ENCODE measurements at regions not wholly inside any gene's neighbourhood (a gene's known extent, or its start where the extent isn't known, plus 50 kb on each side); places are given as distances from the start of the nearest gene placed in this dataset.
A peak's percentile ranks its signal among the peaks of the same experiment; 100 is the strongest.

DNA sequence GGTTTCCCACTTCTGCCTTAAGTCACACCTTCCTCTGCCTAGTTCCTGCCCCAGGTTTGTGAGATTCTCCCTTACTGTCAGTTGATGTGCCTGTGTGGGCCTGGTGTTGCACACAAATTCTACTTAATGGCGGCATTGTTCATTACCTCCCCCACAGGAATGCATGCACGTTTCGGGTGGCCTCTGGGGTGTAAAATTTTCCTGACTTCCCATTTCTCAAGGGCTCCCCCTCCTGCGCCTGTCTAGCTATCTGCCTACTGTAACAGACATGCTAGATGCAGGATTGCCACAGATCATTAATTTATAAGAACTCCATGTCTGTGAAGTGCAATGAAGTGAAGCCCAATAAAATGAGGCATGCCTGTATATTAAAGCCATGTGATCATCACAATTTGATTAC is 1466.3 kb downstream of the PCDH9 start:
- no peak overlapping the region for H2AFZ ChIP-seq (ENCODE audit: low read length)
- H3K4me1 Mint-ChIP-seq = peaks cover 2 to 7% of the 10 kb centered on the region in 2 experiments
- H2BK20ac ChIP-seq (ENCODE audit: low read depth, low read length, poor library complexity, severe bottlenecking) = no peak overlapping the region
- peak overlapping the region in 1 of 3 experiments; percentile 20; a peak in 1 of 7 replicates for H3K27ac Mint-ChIP-seq
- no peak overlapping the region for H3K9ac ChIP-seq (ENCODE audit: extremely low read depth, insufficient read length, low read length)
- H3K4me1 ChIP-seq (ENCODE audit: insufficient read depth, low read length) = no peaks in the 10 kb centered on the region
- H3K27me3 ChIP-seq (ENCODE audit: insufficient read depth, low read length) = no peaks in the 10 kb centered on the region
- H3K4me2 ChIP-seq (ENCODE audit: insufficient read depth, insufficient read length, low read length) = no peak overlapping the region
- H3K27me3 Mint-ChIP-seq (ENCODE audit: low read depth) = peaks cover 2% of the 10 kb centered on the region; the same call in 1 of the 2 replicates
- H2BK5ac ChIP-seq (ENCODE audit: insufficient read length, low read length) = no peak overlapping the region
- TF ChIP-seq, protein P1, sequence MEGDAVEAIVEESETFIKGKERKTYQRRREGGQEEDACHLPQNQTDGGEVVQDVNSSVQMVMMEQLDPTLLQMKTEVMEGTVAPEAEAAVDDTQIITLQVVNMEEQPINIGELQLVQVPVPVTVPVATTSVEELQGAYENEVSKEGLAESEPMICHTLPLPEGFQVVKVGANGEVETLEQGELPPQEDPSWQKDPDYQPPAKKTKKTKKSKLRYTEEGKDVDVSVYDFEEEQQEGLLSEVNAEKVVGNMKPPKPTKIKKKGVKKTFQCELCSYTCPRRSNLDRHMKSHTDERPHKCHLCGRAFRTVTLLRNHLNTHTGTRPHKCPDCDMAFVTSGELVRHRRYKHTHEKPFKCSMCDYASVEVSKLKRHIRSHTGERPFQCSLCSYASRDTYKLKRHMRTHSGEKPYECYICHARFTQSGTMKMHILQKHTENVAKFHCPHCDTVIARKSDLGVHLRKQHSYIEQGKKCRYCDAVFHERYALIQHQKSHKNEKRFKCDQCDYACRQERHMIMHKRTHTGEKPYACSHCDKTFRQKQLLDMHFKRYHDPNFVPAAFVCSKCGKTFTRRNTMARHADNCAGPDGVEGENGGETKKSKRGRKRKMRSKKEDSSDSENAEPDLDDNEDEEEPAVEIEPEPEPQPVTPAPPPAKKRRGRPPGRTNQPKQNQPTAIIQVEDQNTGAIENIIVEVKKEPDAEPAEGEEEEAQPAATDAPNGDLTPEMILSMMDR (conservative IDR thresholded peaks at IDR 0.05) = no peak
- H4K20me1 ChIP-seq (ENCODE audit: control insufficient read depth, insufficient read depth, insufficient read length) = no peaks in the 10 kb centered on the region
- no peak overlapping the region for H3K18ac ChIP-seq (ENCODE audit: insufficient read length, low read depth, low read length)
- no peak overlapping the region for H4K5ac ChIP-seq (ENCODE audit: insufficient read length, low read depth, low read length)
- H3T11ph ChIP-seq (ENCODE audit: low read length) = no peak overlapping the region
- H2BK120ac ChIP-seq (ENCODE audit: low read depth, low read length, poor library complexity, severe bottlenecking) = no peak overlapping the region
- no peak overlapping the region for H3K4ac ChIP-seq (ENCODE audit: low read depth, low read length)
- H2BK12ac ChIP-seq (ENCODE audit: insufficient read length, low read depth, low read length) = no peak overlapping the region
- H3K79me2 ChIP-seq (ENCODE audit: insufficient read depth, low read length) = no peaks in the 10 kb centered on the region
- no peak overlapping the region for H2BK15ac ChIP-seq (ENCODE audit: low read depth, low read length)
- no peak overlapping the region for H2AK5ac ChIP-seq (ENCODE audit: insufficient read length, low read length)
- H4K8ac ChIP-seq (replicated peaks; ENCODE audit: insufficient read length, low read depth, low read length) = no peak overlapping the region
- no CpG with 5 or more reads among the region's 4 CpGs for WGBS (ENCODE audit: extremely low coverage, insufficient read length, low lambda C conversion rate)
- H3K79me1 ChIP-seq (ENCODE audit: insufficient read depth, low read depth, low read length, poor library complexity, severe bottlenecking) = no peaks in the 10 kb centered on the region
- H3K23ac ChIP-seq (ENCODE audit: insufficient read length, low read depth, low read length) = no peak overlapping the region
- peaks cover 0 to under 1% of the 10 kb centered on the region in 2 experiments; a peak in 2 of 5 replicates for H3K9me3 Mint-ChIP-seq
- no peak for DNase-seq
- H3K9me3 ChIP-seq (ENCODE audit: control insufficient read depth, low read depth, low read length) = no peaks in the 10 kb centered on the region
- H3K36me3 Mint-ChIP-seq (ENCODE audit: insufficient read depth in 1 of 3, low read depth in 3 of 3) = peaks cover 0 to under 1% (median 0%) of the 10 kb centered on the region in 3 experiments; a peak in 1 of 7 replicates
- no peak overlapping the region for H3K14ac ChIP-seq (ENCODE audit: insufficient read depth, low read length)
- no peak overlapping the region for H4K91ac ChIP-seq (ENCODE audit: insufficient read length, low read depth, low read length)
- no peak overlapping the region for H3K4me3 Mint-ChIP-seq
- no peak overlapping the region for H3K56ac ChIP-seq (ENCODE audit: insufficient read length, low read depth, low read length)
- H3K27ac ChIP-seq (ENCODE audit: insufficient read length, low read depth, low read length) = no peak overlapping the region
- H3K23me2 ChIP-seq (ENCODE audit: insufficient read length, low read depth, low read length, poor library complexity, severe bottlenecking) = no peaks in the 10 kb centered on the region
